H9 (cell line): ENCODE measurements at regions not wholly inside any gene's neighbourhood (a gene's known extent, or its start where the extent isn't known, plus 50 kb on each side); places are given as distances from the start of the nearest gene placed in this dataset.

Experiments used
- DNase-seq: peaks from one replicate; pipeline ENCODE4 v3.0.0-alpha.2; 2017
- H2AFZ ChIP-seq: one replicate; pipeline ENCODE4 v1.6.1; 2013; ENCODE audit warnings: mild to moderate bottlenecking, low read length, control low read depth, moderate library complexity
- H2AK5ac ChIP-seq: 2 replicates; pipeline ENCODE4 v1.6.1; 2013; ENCODE audit warnings: low read length, control low read depth, mixed read lengths; ENCODE audit not compliant: insufficient read length
- H2BK120ac ChIP-seq: one replicate; pipeline ENCODE4 v1.6.1; 2013; ENCODE audit warnings: low read depth, mild to moderate bottlenecking, low read length, control low read depth, inconsistent platforms; ENCODE audit not compliant: poor library complexity, severe bottlenecking
- H2BK12ac ChIP-seq: 2 replicates; pipeline ENCODE4 v1.6.1; 2013; ENCODE audit warnings: low read length, control low read depth, mixed read lengths, low read depth; ENCODE audit not compliant: insufficient read length
- H2BK15ac ChIP-seq: 2 replicates; pipeline ENCODE4 v1.6.1; 2013; ENCODE audit warnings: low read depth, low read length, control low read depth
- H2BK20ac ChIP-seq: one replicate; pipeline ENCODE4 v1.6.1; 2013; ENCODE audit warnings: low read depth, mild to moderate bottlenecking, low read length, control low read depth, inconsistent platforms; ENCODE audit not compliant: poor library complexity, severe bottlenecking
- H2BK5ac ChIP-seq: 2 replicates; pipeline ENCODE4 v1.6.1; 2013; ENCODE audit warnings: low read length, control low read depth, mixed read lengths; ENCODE audit not compliant: insufficient read length
- H3K14ac ChIP-seq: 2 replicates; pipeline ENCODE4 v1.6.1; 2013; ENCODE audit warnings: low read length, control low read depth; ENCODE audit not compliant: insufficient read depth
- H3K18ac ChIP-seq: 2 replicates; pipeline ENCODE4 v1.6.1; 2013; ENCODE audit warnings: low read depth, mild to moderate bottlenecking, mixed read lengths, low read length, control low read depth; ENCODE audit not compliant: insufficient read length
- H3K23ac ChIP-seq: 2 replicates; pipeline ENCODE4 v1.6.1; 2013; ENCODE audit warnings: low read length, control low read depth, mixed read lengths, low read depth; ENCODE audit not compliant: insufficient read length
- H3K23me2 ChIP-seq: 2 replicates; pipeline ENCODE4 v1.6.1; 2013; ENCODE audit warnings: low read depth, mild to moderate bottlenecking, mixed read lengths, low read length, control low read depth; ENCODE audit not compliant: insufficient read length, poor library complexity, severe bottlenecking
- H3K27ac ChIP-seq: 2 replicates; pipeline ENCODE4 v1.5.1; 2013; ENCODE audit warnings: low read length, control low read depth, mixed read lengths, low read depth; ENCODE audit not compliant: insufficient read length
- H3K27me3 ChIP-seq: 2 replicates; pipeline ENCODE4 v1.6.1; 2013; ENCODE audit warnings: low read length, control low read depth, inconsistent platforms; ENCODE audit not compliant: insufficient read depth
- H3K4ac ChIP-seq: 2 replicates; pipeline ENCODE4 v1.6.1; 2013; ENCODE audit warnings: low read depth, mild to moderate bottlenecking, control low read depth, inconsistent platforms, low read length, moderate library complexity
- H3K4me1 ChIP-seq: 2 replicates; pipeline ENCODE4 v1.6.1; 2013; ENCODE audit warnings: low read length, control low read depth, inconsistent platforms; ENCODE audit not compliant: insufficient read depth
- H3K4me2 ChIP-seq: 2 replicates; pipeline ENCODE4 v1.6.1; 2013; ENCODE audit warnings: low read length, control low read depth, mixed read lengths; ENCODE audit not compliant: insufficient read length, insufficient read depth
- H3K56ac ChIP-seq: 2 replicates; pipeline ENCODE4 v1.6.1; 2013; ENCODE audit warnings: low read depth, mild to moderate bottlenecking, mixed read lengths, low read length, control low read depth; ENCODE audit not compliant: insufficient read length
- H3K79me1 ChIP-seq: 2 replicates; pipeline ENCODE4 v1.6.1; 2013; ENCODE audit warnings: low read depth, mild to moderate bottlenecking, moderate library complexity, low read length, control low read depth, inconsistent platforms; ENCODE audit not compliant: insufficient read depth, poor library complexity, severe bottlenecking
- H3K79me2 ChIP-seq: 2 replicates; pipeline ENCODE4 v1.6.1; 2013; ENCODE audit warnings: low read length, control low read depth, inconsistent platforms; ENCODE audit not compliant: insufficient read depth
- H3K9ac ChIP-seq: 2 replicates; pipeline ENCODE4 v1.6.1; 2013; ENCODE audit warnings: low read length, control low read depth, mixed read lengths; ENCODE audit not compliant: insufficient read length; ENCODE audit errors: extremely low read depth
- H3K9me3 ChIP-seq: one replicate; pipeline ENCODE4 v1.6.1; 2013; ENCODE audit warnings: low read depth, low read length, inconsistent platforms; ENCODE audit not compliant: control insufficient read depth
- H3T11ph ChIP-seq: one replicate; pipeline ENCODE4 v1.6.1; 2013; ENCODE audit warnings: mild to moderate bottlenecking, low read length, control low read depth, inconsistent platforms
- H4K20me1 ChIP-seq: one replicate; pipeline ENCODE4 v1.6.1; 2013; ENCODE audit not compliant: control insufficient read depth, insufficient read length, insufficient read depth
- H4K5ac ChIP-seq: 2 replicates; pipeline ENCODE4 v1.6.1; 2013; ENCODE audit warnings: low read depth, mild to moderate bottlenecking, mixed read lengths, low read length, control low read depth; ENCODE audit not compliant: insufficient read length
- H4K8ac ChIP-seq: replicated peaks from 2 replicates; pipeline ENCODE4 v1.6.1; 2013; ENCODE audit warnings: low read length, control low read depth, mixed read lengths, low read depth; ENCODE audit not compliant: insufficient read length
- H4K91ac ChIP-seq: 2 replicates; pipeline ENCODE4 v1.6.1; 2013; ENCODE audit warnings: low read depth, mild to moderate bottlenecking, moderate library complexity, mixed read lengths, low read length, control low read depth; ENCODE audit not compliant: insufficient read length
- H3K27ac Mint-ChIP-seq, 3 experiments: 2 replicates in 2 of 3; 3 replicates in 1 of 3; pipeline ENCODE4 v1.8.0; 2020 to 2021; ENCODE audit warnings: mixed read lengths in 3 of 3, mild to moderate bottlenecking in 1 of 3, moderate library complexity in 1 of 3
- H3K27me3 Mint-ChIP-seq: 2 replicates; pipeline ENCODE4 v1.8.0; 2021; ENCODE audit warnings: low read depth, mild to moderate bottlenecking, moderate library complexity, mixed read lengths
- H3K36me3 Mint-ChIP-seq, 3 experiments: 2 replicates in 2 of 3; 3 replicates in 1 of 3; pipeline ENCODE4 v1.8.0; 2020 to 2021; ENCODE audit warnings: low read depth in 3 of 3, mixed read lengths in 3 of 3; ENCODE audit not compliant: insufficient read depth in 1 of 3
- H3K4me1 Mint-ChIP-seq, 2 experiments: 2 replicates each; pipeline ENCODE4 v1.8.0; 2020; ENCODE audit warnings: mixed read lengths in 2 of 2
- H3K4me3 Mint-ChIP-seq, 2 experiments: 2 replicates in 1 of 2; 3 replicates in 1 of 2; pipeline ENCODE4 v1.8.0; 2020 to 2021; ENCODE audit warnings: mild to moderate bottlenecking in 2 of 2, mixed read lengths in 2 of 2, moderate library complexity in 1 of 2
- H3K9me3 Mint-ChIP-seq, 2 experiments: 2 replicates in 1 of 2; 3 replicates in 1 of 2; pipeline ENCODE4 v1.8.0; 2020; ENCODE audit warnings: mild to moderate bottlenecking in 2 of 2, mixed read lengths in 2 of 2, moderate library complexity in 1 of 2
- CTCF ChIP-seq: fragments of 200-600 bp; sonication (generic); conservative IDR thresholded peaks from 3 replicates; pipeline ENCODE4 v1.8.0; 2021; ENCODE audit warnings: antibody characterized with exemption, mild to moderate bottlenecking
- WGBS: extraction: QIAGEN DNeasy Blood & Tissue Kit; methylation state at CpG from one replicate; pipeline ENCODE4 v1.1.7; 2013; ENCODE audit warnings: missing lambda C conversion rate, low lambda C conversion rate, mixed read lengths; ENCODE audit not compliant: insufficient read length; ENCODE audit errors: extremely low coverage; 5-methylcytosine and 5-hydroxymethylcytosine counted together

- H4K20me1 ChIP-seq = no peaks in the 10 kb centered on the region
- Mint-ChIP-seq H3K4me3 (no peak overlapping the region), H3K4me1 (no peaks in the 10 kb centered on the region), H3K9me3 (peaks cover 49 to 50% of the 10 kb centered on the region in 2 experiments), H3K27me3 (no peaks in the 10 kb centered on the region), H3K27ac (no peak overlapping the region), H3K36me3 (peaks cover 0 to 7% (median 2%) of the 10 kb centered on the region in 3 experiments; a peak in 5 of 7 replicates)
- H3K27me3 ChIP-seq = no peaks in the 10 kb centered on the region; the same call in 1 of the 2 replicates
- H3K23me2 ChIP-seq = no peaks in the 10 kb centered on the region
- H2BK5ac ChIP-seq = no peak overlapping the region
- H2BK12ac ChIP-seq = no peak overlapping the region
- no peaks in the 10 kb centered on the region for H3K4me1 ChIP-seq
- no peak overlapping the region for H2AK5ac ChIP-seq
- H2AFZ ChIP-seq = no peak overlapping the region
- no peak overlapping the region for H3K23ac ChIP-seq
- H3K27ac ChIP-seq = no peak overlapping the region
- no peaks in the 10 kb centered on the region for H3K79me1 ChIP-seq
- TF ChIP-seq CTCF = no peak
- no peak overlapping the region for H3K9ac ChIP-seq
- H3T11ph ChIP-seq = no peak overlapping the region
- DNase-seq = no peak
- no peak overlapping the region for H4K5ac ChIP-seq
- no CpG with 5 or more reads among the region's 5 CpGs for WGBS
- no peak overlapping the region for H2BK120ac ChIP-seq
- H3K14ac ChIP-seq = no peak overlapping the region
- no peaks in the 10 kb centered on the region for H3K9me3 ChIP-seq
- no peak overlapping the region for H3K4ac ChIP-seq
- no peak overlapping the region for H3K56ac ChIP-seq
- H3K4me2 ChIP-seq = no peak overlapping the region
- H2BK15ac ChIP-seq = no peak overlapping the region
- no peak overlapping the region for H2BK20ac ChIP-seq
- H4K8ac ChIP-seq = no peak overlapping the region
- H3K18ac ChIP-seq = no peak overlapping the region
- no peaks in the 10 kb centered on the region for H3K79me2 ChIP-seq
- H4K91ac ChIP-seq = no peak overlapping the region
Observed at GRCh38 chrX:10367406-10367805, 210.6 kb downstream of the CLCN4 start.
